ENCODE measurements at regions not wholly inside any gene's neighbourhood (a gene's known extent, or its start where the extent isn't known, plus 50 kb on each side); places are given as distances from the start of the nearest gene placed in this dataset.
"Not testable (repeated sequence)": the region's sequence is repeated elsewhere in the genome, so short reads cannot be mapped to it uniquely, and the experiment has no call there.

DNA sequence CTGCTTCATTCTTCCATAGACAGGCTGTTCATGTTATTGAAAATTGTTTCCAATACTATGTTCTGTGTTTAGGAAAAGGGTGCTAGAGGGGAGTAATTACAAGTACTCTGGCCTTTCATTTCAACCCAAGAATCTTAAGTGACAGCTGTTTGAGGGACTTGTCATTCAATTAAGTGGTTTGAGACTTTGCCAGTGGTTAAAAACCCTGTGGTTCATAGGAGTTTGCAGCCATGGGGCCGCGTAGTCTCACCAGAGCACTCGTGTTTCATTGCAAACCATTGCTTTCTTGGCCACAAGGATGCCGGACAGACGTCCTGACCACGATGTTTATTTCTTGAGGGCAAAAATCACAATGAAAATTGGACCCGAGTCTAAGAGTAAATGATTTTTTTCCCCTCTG is 248.8 kb downstream of the NNT start:
- TF ChIP-seq, protein P1, sequence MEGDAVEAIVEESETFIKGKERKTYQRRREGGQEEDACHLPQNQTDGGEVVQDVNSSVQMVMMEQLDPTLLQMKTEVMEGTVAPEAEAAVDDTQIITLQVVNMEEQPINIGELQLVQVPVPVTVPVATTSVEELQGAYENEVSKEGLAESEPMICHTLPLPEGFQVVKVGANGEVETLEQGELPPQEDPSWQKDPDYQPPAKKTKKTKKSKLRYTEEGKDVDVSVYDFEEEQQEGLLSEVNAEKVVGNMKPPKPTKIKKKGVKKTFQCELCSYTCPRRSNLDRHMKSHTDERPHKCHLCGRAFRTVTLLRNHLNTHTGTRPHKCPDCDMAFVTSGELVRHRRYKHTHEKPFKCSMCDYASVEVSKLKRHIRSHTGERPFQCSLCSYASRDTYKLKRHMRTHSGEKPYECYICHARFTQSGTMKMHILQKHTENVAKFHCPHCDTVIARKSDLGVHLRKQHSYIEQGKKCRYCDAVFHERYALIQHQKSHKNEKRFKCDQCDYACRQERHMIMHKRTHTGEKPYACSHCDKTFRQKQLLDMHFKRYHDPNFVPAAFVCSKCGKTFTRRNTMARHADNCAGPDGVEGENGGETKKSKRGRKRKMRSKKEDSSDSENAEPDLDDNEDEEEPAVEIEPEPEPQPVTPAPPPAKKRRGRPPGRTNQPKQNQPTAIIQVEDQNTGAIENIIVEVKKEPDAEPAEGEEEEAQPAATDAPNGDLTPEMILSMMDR (IDR thresholded peaks at IDR 0.05; ENCODE audit: insufficient read depth, low read depth, low read length, missing control alignments): no peak
- no peak overlapping the region for H3K4me3 ChIP-seq (ENCODE audit: low read depth, low read length)
- no peak for DNase-seq (ENCODE audit: low read depth)

DNA sequence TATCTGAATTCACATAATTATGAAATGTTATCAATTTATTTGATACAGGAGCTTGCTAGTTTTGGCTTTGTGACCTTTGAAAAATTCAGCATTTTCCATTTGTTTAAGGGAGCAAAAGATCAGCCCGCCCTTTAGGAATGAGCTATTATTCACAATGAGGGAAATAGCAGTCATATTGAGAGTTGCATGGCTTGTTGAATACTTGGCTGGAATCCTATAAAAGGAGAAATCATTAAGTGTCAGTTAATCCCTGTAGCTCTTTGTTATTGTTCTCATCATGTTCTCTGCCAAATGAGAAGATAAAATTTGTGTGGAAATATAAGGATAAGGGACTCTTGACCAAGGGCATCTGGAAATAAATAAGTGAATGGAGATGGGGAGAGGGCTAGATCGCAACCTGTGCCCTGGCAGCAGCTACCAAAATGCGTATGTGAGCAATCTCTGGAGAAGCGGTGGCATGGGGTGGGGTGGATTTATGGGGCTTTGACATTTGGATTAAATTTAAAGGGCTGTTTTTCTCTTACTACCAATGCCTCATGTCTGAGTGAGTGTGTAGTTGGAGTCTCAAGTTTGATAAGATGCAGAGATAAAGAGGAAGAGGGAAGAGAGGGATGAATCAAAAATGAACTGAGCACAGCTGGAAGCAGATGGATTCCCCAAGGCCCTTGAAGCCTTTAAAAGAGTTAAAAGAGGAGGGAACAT is 237.6 kb downstream of the NNT start:
- no peak overlapping the region for H3K4me3 ChIP-seq (ENCODE audit: low read depth, low read length)
- TF ChIP-seq, protein P1 (IDR thresholded peaks at IDR 0.05; ENCODE audit: insufficient read depth, low read depth, low read length, missing control alignments): no peak
- DNase-seq (ENCODE audit: low read depth): no peak

DNA sequence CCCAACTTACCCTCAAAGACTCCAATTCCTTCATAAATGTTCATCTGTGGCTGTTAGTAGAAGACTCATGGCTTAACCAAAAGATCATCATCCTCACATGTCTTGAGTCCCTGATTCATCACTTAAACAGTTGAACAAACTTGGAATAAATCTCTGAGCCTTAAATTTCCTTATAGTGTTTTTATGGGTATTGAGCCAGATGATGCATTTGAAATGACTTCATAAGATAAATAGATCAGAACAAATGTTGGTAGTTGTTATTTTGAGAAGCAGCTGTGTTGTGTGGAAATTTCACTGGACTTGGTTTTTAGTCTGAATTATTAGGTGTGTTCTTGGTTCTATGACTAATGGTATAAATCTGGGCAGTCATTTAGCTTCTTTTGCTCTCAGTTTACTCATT is 236.2 kb downstream of the NNT start:
- no peak for DNase-seq (ENCODE audit: low read depth)
- H3K4me3 ChIP-seq (ENCODE audit: low read depth, low read length): no peak overlapping the region
- TF ChIP-seq, protein P1 (IDR thresholded peaks at IDR 0.05; ENCODE audit: insufficient read depth, low read depth, low read length, missing control alignments): no peak

DNA sequence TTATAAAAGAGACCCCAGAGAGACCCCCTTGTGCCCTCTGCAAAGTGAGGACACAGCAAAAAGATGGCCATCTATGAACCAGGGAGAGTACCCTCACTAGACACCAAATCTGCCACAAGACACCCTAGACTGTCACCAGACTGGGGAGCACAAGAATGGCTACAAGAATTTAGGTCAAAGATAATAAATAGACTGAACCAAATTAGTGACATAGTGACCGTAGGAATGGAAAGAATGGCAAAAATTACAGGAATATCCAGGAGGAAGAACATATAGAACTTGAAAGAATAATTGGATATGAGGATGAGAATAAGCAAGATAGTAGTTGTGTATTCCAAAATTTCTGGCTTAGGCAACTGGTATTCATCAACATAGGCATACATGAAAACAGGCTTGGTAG is 235.0 kb downstream of the NNT start:
- TF ChIP-seq, protein P1 (IDR thresholded peaks at IDR 0.05; ENCODE audit: insufficient read depth, low read depth, low read length, missing control alignments): no peak
- no peak overlapping the region for H3K4me3 ChIP-seq (ENCODE audit: low read depth, low read length)
- no peak for DNase-seq (ENCODE audit: low read depth)

DNA sequence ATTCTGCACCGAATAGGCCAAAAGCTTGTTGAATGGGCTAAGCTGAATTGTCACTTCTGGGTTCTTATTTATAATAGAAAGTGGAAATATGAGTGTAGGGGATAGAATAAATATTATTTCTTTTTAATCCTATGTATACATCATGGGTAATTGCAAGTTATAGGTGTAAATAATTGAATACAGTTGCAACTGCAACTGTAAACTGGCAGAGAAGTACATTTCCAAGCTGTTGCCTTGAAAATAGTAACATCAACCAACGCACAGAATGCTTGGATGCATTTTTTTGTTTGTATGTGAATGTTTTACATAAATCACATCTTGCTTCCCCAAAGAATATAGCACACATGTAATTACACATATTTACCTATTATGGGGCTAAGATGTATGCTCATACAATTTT is 234.1 kb downstream of the NNT start:
- TF ChIP-seq, protein P1 (IDR thresholded peaks at IDR 0.05; ENCODE audit: insufficient read depth, low read depth, low read length, missing control alignments): no peak
- no peak overlapping the region for H3K4me3 ChIP-seq (ENCODE audit: low read depth, low read length)
- DNase-seq (ENCODE audit: low read depth): no peak

DNA sequence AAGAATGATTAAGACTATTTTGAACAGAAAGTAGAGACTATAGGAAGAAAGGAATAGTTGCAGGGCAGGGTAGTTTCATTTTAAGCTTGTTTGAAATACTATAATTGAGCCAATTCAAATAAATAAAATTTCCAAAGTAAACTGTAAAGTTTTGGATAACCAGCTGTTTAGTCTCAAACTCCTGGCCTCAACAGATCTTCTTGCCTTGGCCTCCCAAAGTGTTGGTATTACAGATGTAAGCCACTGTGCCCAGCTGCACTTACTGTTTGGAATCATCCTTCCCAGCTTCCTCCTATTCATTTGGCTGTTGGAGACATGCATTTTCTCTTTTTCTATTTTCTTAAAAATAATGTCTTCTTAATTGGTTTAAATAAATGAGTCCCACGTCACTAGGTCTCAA is 231.0 kb downstream of the NNT start:
- TF ChIP-seq, protein P1 (IDR thresholded peaks at IDR 0.05; ENCODE audit: insufficient read depth, low read depth, low read length, missing control alignments): no peak

DNA sequence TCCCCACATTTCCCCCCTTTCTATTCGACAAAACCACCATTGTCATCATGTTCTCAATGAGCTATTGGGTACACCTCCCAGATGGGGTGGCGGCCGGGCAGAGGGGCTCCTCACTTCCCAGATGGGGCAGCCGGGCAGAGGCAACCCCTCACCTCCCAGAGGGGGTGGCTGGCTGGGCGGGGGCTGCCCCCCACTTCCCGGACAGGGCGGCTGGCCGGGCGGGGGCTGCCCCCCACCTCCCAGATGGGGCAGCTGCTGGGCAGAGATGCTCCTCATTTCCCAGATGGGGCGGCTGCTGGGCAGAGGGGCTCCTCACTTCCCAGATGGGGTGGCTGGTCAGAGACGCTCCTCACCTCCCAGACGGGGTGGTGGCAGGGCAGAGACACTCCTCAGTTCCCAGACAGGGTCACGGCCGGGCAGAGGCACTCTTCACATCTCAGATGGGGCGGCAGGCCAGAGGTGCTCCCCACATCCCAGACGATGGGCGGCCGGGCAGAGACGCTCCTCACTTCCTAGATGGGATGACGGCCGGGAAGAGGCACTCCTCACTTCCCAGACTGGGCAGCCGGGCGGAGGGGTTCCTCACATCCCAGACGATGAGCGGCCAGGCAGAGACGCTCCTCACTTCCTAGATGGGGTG is 221.5 kb downstream of the NNT start:
- DNase-seq (ENCODE audit: low read depth); H3K4me3 ChIP-seq (ENCODE audit: low read depth, low read length): not testable (repeated sequence)

More for the DNA sequence above, 231.0 kb downstream of the NNT start:
- DNase-seq (ENCODE audit: low read depth): no peak
- no peak overlapping the region for H3K4me3 ChIP-seq (ENCODE audit: low read depth, low read length)

DNA sequence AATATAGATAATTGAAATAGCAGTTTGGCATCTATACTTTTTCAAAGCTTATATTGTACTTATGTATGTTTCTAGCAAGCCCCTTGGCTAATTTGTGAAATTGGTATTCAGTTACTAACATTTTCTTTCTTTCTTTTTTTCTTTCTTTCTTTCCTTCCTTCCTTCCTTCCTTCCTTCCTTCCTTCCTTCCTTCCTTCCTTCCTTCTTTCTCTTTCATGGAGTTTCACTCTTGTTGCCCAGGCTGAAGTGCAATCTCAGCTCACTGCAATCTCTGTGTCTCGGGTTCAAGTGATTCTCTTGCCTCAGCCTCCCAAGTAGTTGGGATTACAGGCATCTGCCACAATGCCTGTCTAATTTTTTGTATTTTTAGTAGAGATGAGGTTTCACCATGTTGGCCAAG is 215.4 kb downstream of the NNT start:
- not testable (repeated sequence) for H3K4me3 ChIP-seq (ENCODE audit: low read depth, low read length); DNase-seq (ENCODE audit: low read depth)

Measured in GM12865 (cell line).